ENCODE measurements at regions not wholly inside any gene's neighbourhood (a gene's known extent, or its start where the extent isn't known, plus 50 kb on each side); places are given as distances from the start of the nearest gene placed in this dataset.

DNA sequence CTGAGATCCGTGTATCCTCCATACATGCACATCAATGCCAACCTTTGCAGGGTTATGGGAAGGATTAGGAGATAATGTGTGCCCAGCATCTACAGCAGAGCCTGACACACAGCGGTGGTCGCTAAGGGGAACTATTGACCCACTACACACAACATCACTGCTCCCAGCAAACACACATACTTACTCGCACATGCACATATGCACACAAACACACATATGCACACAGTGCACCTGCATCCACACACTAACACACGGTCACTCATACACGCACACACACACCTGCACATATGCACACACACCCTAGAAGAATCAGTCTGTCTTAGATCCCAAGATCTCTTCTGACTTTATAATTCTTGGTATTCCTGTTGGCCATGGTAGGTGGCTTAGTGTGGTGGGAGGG, 118.3 kb downstream of the GYPC start:
- TF ChIP-seq REST (IDR thresholded peaks at IDR 0.05; ENCODE audit: low read depth) (no peak), RAD21 (IDR thresholded peaks at IDR 0.05; ENCODE audit: low read depth) (no peak), CEBPB (IDR thresholded peaks at IDR 0.05) (no peak), YY1 (IDR thresholded peaks at IDR 0.05; ENCODE audit: low read depth) (no peak), NFIC (IDR thresholded peaks at IDR 0.05) (no peak), TCF12 (IDR thresholded peaks at IDR 0.05; ENCODE audit: low read depth) (no peak), FOXM1 (IDR thresholded peaks at IDR 0.05; ENCODE audit: borderline replicate concordance, low read depth) (no peak), CREB1 (IDR thresholded peaks at IDR 0.05; ENCODE audit: low read depth) (no peak), TAF1 (IDR thresholded peaks at IDR 0.05; ENCODE audit: low read depth) (no peak), EGR1 (IDR thresholded peaks at IDR 0.05) (no peak), TEAD4 (IDR thresholded peaks at IDR 0.05) (no peak), ZBTB7A (IDR thresholded peaks at IDR 0.05; ENCODE audit: low read depth) (no peak), EP300 (IDR thresholded peaks at IDR 0.05; ENCODE audit: borderline replicate concordance) (no peak)
- TF ChIP-seq, protein P1, sequence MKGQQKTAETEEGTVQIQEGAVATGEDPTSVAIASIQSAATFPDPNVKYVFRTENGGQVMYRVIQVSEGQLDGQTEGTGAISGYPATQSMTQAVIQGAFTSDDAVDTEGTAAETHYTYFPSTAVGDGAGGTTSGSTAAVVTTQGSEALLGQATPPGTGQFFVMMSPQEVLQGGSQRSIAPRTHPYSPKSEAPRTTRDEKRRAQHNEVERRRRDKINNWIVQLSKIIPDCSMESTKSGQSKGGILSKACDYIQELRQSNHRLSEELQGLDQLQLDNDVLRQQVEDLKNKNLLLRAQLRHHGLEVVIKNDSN (IDR thresholded peaks at IDR 0.05), result no peak
- TF ChIP-seq, protein P2, sequence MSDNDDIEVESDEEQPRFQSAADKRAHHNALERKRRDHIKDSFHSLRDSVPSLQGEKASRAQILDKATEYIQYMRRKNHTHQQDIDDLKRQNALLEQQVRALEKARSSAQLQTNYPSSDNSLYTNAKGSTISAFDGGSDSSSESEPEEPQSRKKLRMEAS (IDR thresholded peaks at IDR 0.05), result no peak

GRCh38 chr2:126774761-126775160, 118.8 kb downstream of the GYPC start:
- no peak for TF ChIP-seq EP300 (IDR thresholded peaks at IDR 0.05; ENCODE audit: borderline replicate concordance)
- TF ChIP-seq ZBTB7A (IDR thresholded peaks at IDR 0.05; ENCODE audit: low read depth), result no peak
- TF ChIP-seq YY1 (IDR thresholded peaks at IDR 0.05; ENCODE audit: low read depth), result no peak
- no peak for TF ChIP-seq NFIC (IDR thresholded peaks at IDR 0.05)
- TF ChIP-seq FOXM1 (IDR thresholded peaks at IDR 0.05; ENCODE audit: borderline replicate concordance, low read depth), result no peak
- no peak for TF ChIP-seq TCF12 (IDR thresholded peaks at IDR 0.05; ENCODE audit: low read depth)
- TF ChIP-seq REST (IDR thresholded peaks at IDR 0.05; ENCODE audit: low read depth), result no peak

- no peak for TF ChIP-seq ZBTB7A (IDR thresholded peaks at IDR 0.05; ENCODE audit: low read depth)
- no peak for TF ChIP-seq RAD21 (IDR thresholded peaks at IDR 0.05; ENCODE audit: low read depth)
- TF ChIP-seq EP300 (IDR thresholded peaks at IDR 0.05; ENCODE audit: borderline replicate concordance), result no peak
- no peak for TF ChIP-seq CREB1 (IDR thresholded peaks at IDR 0.05; ENCODE audit: low read depth)
- TF ChIP-seq, protein P2 (IDR thresholded peaks at IDR 0.05), result no peak
- TF ChIP-seq EGR1 (IDR thresholded peaks at IDR 0.05), result no peak
- no peak for TF ChIP-seq YY1 (IDR thresholded peaks at IDR 0.05; ENCODE audit: low read depth)
- TF ChIP-seq NFIC (IDR thresholded peaks at IDR 0.05), result no peak
- TF ChIP-seq REST (IDR thresholded peaks at IDR 0.05; ENCODE audit: low read depth), result no peak
- no peak for TF ChIP-seq TEAD4 (IDR thresholded peaks at IDR 0.05)
- no peak for TF ChIP-seq TAF1 (IDR thresholded peaks at IDR 0.05; ENCODE audit: low read depth)
Observed at GRCh38 chr2:126775300-126775985, 119.5 kb downstream of the GYPC start.

GRCh38 chr2:126776255-126776654, 120.3 kb downstream of the GYPC start:
- TF ChIP-seq REST (IDR thresholded peaks at IDR 0.05; ENCODE audit: low read depth), result no peak
- no peak for TF ChIP-seq TCF12 (IDR thresholded peaks at IDR 0.05; ENCODE audit: low read depth)
- no peak for TF ChIP-seq TAF1 (IDR thresholded peaks at IDR 0.05; ENCODE audit: low read depth)
- TF ChIP-seq ZBTB7A (IDR thresholded peaks at IDR 0.05; ENCODE audit: low read depth), result no peak
- no peak for TF ChIP-seq FOXM1 (IDR thresholded peaks at IDR 0.05; ENCODE audit: borderline replicate concordance, low read depth)
- TF ChIP-seq TEAD4 (IDR thresholded peaks at IDR 0.05), result no peak
- TF ChIP-seq CREB1 (IDR thresholded peaks at IDR 0.05; ENCODE audit: low read depth), result no peak
- TF ChIP-seq YY1 (IDR thresholded peaks at IDR 0.05; ENCODE audit: low read depth), result no peak
- no peak for TF ChIP-seq RAD21 (IDR thresholded peaks at IDR 0.05; ENCODE audit: low read depth)
- TF ChIP-seq EP300 (IDR thresholded peaks at IDR 0.05; ENCODE audit: borderline replicate concordance), result no peak
- no peak for TF ChIP-seq EGR1 (IDR thresholded peaks at IDR 0.05)

Measured in Ishikawa (cell line).